IPS DF 4.7 (cell line): ENCODE measurements at regions not wholly inside any gene's neighbourhood (a gene's known extent, or its start where the extent isn't known, plus 50 kb on each side); places are given as distances from the start of the nearest gene placed in this dataset.
"Not testable (repeated sequence)": the region's sequence is repeated elsewhere in the genome, so short reads cannot be mapped to it uniquely, and the experiment has no call there.

ENCODE experiments used
- DNase-seq: peaks from one replicate; pipeline ENCODE4 v3.0.0-alpha.2; 2013; ENCODE audit warnings: low spot score; ENCODE audit errors: extremely low read depth

DNA sequence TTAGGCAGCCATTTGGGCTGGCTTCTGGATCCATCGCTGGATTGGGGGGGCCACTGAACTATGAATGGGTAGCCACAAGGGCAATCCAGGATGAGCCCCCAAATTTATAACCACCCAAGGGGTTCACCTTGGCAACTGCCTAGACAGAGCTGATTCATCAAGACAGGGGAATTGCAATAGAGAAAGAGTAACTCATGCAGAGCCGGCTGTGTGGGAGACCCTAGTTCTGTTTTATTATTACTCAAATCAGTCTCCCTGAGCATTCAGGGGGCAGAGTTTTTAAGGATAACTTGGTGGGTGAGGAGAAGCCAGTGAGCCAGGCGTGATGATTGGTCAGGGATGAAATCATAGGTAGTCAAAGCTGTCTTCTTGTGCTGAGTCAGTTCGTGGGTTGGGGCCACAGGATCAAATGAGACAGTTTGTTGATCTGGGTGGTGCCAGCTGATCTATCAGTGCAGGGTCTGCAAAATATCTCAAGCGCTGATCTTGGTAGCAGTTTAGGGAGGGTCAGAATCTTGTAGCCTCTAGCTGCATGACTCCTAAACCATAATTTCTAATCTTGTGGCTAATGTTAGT, 57.9 kb downstream of the DNAJB9 start:
- no peak for DNase-seq

DNA sequence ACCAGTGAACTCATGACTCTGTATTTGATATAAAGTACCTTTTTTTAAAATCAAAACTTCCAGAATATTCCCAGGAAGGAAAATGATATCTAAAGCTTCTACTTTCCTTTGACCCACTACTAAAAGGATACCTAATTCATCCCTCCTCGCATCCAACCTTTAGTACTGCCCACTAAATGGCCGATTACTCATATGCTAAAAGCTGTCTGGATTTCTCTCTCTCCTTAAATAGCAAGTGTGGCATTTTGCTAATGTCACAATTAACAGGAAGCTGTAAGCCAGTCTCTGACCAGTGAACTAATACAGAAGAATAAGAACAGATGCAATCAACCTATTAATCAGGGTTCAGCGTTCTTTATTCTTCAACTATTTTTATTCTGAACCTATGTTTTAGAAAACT, 59.0 kb downstream of the DNAJB9 start:
- no peak for DNase-seq

- DNase-seq: no peak
Measured at GRCh38 chr7:108629651-108630400, 60.2 kb downstream of the DNAJB9 start.

DNA sequence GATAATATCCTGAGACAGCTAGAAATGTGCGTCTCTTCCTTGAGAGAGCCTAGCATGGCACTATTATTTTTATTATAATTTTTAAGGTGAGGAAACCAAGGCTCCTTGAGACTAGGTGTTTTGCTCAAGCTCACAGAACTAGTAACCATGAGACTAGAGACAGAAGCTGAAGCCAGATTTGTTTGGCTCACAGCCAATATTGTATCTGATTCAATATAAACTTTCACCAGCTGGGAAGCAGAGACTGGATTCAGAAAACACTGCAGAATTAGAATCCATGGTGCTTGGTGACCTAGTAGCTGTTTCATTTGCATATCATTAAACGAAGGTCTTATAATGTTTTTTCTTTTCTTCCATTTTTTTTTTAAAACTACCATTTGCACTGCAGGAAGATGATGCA, 64.4 kb downstream of the DNAJB9 start:
- DNase-seq: no peak

- DNase-seq: no peak
Measured at GRCh38 chr7:108634535-108634934, 64.9 kb downstream of the DNAJB9 start.

- no peak for DNase-seq
Measured at GRCh38 chr7:108637049-108637621, 67.5 kb downstream of the DNAJB9 start.

DNA sequence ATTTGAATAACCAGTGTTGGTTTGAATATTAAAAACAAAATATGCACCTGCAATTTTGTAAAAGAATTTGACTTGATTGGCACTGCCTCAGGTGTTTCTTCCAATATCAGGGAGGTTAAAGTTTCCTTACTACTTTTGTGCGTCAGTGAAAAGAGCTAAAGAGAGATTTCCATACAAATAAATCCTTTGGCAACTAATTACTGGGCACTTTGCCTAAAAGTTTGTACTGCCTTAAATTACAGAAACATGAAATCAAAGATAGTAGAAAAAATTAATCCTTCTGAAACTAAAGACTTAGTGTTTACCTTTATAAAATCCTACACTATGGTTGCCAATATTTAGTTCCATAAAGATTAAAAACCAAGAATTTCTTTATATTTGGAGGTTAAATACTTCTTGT, 72.5 kb downstream of the DNAJB9 start:
- no peak for DNase-seq

- DNase-seq: no peak
Measured at GRCh38 chr7:108643136-108643535, 73.5 kb downstream of the DNAJB9 start.

GRCh38 chr7:108648989-108649388, 79.3 kb downstream of the DNAJB9 start:
- DNase-seq: no peak

DNA sequence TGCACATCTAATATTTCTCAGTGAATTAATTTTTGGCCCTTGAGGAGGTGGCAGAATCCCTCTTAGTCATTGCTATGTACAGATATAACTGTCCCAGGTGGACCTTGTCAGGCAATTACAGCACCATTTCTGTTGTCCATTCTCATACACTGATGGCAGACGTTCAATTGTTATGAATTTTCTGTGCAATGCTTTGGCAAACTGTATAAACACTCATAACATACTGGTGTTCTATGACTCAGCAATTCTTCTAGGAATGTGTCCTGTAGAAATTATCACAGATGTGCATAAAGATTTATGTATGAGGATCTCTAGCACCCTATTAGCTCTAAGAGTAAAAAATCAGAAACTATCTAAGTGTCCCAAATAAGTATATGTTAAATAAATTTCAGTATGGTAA, 80.8 kb downstream of the DNAJB9 start:
- no peak for DNase-seq

DNA sequence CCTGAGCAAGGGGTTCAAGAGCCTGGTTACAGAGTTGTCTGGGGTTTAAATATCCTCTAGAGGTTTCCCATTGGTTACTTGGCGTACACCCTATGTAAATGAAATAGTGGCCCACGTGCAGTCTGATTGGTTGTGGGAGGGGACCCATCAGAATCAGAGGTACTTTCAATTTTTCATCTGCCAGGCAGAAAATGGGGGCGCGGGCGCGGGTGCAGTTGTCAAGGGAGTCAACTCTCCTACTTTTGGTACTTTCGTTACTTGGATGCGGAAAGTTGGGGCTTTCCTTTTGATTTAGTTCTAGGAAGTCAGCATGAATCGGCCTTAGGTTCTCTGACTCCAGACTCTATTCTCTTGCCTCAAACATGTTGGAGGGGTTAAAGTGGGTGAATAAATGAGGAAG, 83.2 kb downstream of the DNAJB9 start:
- no peak for DNase-seq

DNA sequence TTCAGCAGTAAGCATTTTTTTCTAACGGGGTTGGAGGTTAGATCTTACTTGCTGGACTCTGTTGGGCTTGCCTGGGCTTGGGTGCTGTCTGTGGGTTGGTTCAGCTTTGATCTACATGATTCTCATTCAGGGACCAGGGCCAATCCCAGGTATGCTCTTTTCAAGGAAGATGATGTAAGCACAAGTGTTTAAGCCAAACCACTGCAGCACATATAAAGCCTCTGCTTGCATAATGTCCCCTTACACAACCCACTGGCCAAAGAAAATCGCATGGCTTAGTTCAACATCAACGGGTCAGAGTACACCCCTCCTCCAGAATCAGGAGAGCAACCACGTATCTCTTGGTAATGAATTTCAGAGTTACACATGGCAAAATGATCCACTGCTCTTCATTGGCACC, 83.9 kb downstream of the DNAJB9 start:
- no peak for DNase-seq

- DNase-seq: not testable (repeated sequence)
Measured at GRCh38 chr7:108657140-108657726, 87.6 kb downstream of the DNAJB9 start.

GRCh38 chr7:108659261-108659660, 89.6 kb downstream of the DNAJB9 start:
- DNase-seq: no peak

GRCh38 chr7:108659867-108660266, 90.2 kb downstream of the DNAJB9 start:
- no peak for DNase-seq

GRCh38 chr7:108660465-108660864, 90.8 kb downstream of the DNAJB9 start:
- no peak for DNase-seq

DNA sequence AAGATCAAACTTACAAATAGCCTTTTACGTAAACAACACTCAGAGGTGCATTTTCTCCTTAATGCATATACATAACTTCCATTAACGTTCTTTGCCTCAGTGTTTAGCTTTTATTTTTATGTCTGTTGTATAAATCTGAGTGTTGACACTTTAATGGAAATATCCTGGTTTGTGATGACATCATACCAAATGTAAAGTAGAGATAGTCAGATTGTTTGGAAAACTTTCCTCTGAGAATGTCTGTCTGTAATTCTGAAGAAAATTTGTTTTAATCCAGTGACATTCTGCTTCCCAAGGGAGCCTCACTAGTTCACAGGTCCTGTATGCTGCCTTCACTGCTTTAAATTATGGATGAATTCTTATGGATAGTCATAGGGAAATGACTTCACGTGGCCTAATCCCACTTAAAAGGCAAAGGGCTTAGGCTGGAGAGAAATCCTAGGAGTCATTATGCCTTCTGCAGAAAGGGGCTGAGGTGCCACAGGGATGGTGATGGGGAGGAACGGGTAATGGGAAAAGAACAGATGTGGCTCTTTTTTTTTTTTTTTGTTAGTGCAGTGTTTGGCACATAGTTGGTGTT, 93.2 kb downstream of the DNAJB9 start:
- DNase-seq: no peak

GRCh38 chr7:108663701-108664100, 94.0 kb downstream of the DNAJB9 start:
- DNase-seq: no peak

- no peak for DNase-seq
Measured at GRCh38 chr7:108667216-108667615, 97.5 kb downstream of the DNAJB9 start.

DNA sequence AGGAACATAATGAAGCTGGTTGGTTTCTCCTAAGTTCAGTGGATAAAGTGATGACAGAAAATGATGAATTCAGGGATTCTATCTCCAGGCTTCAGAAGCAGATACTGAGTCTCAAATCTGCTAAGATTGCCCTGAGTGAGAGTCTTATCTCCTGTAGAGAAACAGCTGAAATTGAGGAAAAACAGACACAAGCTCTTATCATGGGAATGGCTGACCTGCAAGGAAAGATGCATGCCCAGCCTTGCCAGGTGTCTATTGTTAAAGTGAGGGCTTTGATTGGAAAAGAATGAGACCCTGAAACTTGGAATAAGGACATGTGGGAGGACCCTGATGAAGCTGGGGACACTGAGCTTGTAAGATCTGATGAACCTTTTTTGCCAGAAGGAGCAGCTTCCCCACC, 100.3 kb downstream of the DNAJB9 start:
- no peak for DNase-seq

DNA sequence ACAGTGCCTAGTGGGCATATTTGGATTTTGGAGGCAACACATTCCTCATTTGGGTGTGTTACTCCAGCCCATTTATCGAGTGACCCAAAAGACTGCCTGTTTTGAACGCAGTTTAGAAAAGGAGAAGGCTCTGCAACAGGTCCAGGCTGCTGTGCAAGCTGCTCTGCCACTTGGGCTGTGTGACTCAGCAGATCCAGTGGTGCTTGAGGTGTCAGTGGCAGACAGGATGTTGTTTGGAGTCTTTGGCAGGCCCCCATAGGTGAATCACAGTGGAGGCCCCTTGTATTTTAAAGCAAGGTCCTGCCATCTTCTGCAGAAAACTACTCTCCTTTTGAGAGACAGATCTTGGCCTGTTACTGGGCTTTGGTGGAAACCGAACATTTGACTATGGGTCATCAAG, 104.0 kb downstream of the DNAJB9 start:
- DNase-seq: not testable (repeated sequence)

DNA sequence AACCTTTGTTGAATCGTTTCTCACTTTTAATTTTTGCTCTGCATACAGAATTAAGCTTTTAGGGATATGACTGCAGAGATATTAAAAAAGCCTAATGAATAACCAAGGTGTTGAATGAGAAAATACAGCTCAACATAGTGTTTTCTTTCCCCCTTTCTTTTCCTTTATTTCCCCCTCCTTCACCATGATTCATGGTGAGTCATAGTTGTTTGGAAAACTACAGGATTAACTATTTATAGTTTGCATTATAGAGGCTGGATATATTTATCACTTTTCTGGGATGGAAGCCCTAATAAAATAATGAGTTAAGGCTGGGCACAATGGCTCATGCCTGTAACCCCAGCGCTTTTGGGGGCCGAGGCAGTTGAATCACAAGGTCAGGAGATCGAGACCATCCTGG, 115.0 kb downstream of the DNAJB9 start:
- DNase-seq: no peak
